HT-29 (cell line): ENCODE measurements at regions not wholly inside any gene's neighbourhood (a gene's known extent, or its start where the extent isn't known, plus 50 kb on each side); places are given as distances from the start of the nearest gene placed in this dataset.

Source experiments
- DNase-seq: peaks from one replicate; pipeline ENCODE4 v3.0.0-alpha.2; 2015; ENCODE audit warnings: low spot score

GRCh38 chr13:80237646-80238045 is 103.3 kb downstream of the SPRY2 start:
- DNase-seq = no peak

GRCh38 chr13:80235967-80236302 is 105.0 kb downstream of the SPRY2 start:
- no peak for DNase-seq

- peak; percentile 92 for DNase-seq
Observed at GRCh38 chr13:80235166-80235966, 105.6 kb downstream of the SPRY2 start.

GRCh38 chr13:80227645-80228044 is 113.3 kb downstream of the SPRY2 start:
- no peak for DNase-seq

GRCh38 chr13:80226645-80227044 is 114.3 kb downstream of the SPRY2 start:
- no peak for DNase-seq

- DNase-seq = peak; percentile 47
Observed at GRCh38 chr13:80224468-80224867, 116.5 kb downstream of the SPRY2 start.

- DNase-seq = no peak
Observed at GRCh38 chr13:80217614-80218456, 123.1 kb downstream of the SPRY2 start.

- DNase-seq = no peak
Observed at GRCh38 chr13:80215368-80215767, 125.6 kb downstream of the SPRY2 start.

GRCh38 chr13:80214521-80214991 is 126.4 kb downstream of the SPRY2 start:
- peak; percentile 30 for DNase-seq

GRCh38 chr13:80214050-80214449 is 126.9 kb downstream of the SPRY2 start:
- no peak for DNase-seq

GRCh38 chr13:80213201-80213600 is 127.7 kb downstream of the SPRY2 start:
- no peak for DNase-seq

- no peak for DNase-seq
Observed at GRCh38 chr13:80211566-80211965, 129.4 kb downstream of the SPRY2 start.

- no peak for DNase-seq
Observed at GRCh38 chr13:80204642-80205041, 136.3 kb downstream of the SPRY2 start.

- no peak for DNase-seq
Observed at GRCh38 chr13:80203496-80203895, 137.4 kb downstream of the SPRY2 start.

- DNase-seq = no peak
Observed at GRCh38 chr13:80201694-80202468, 139.0 kb downstream of the SPRY2 start.

- no peak for DNase-seq
Observed at GRCh38 chr13:80199585-80200292, 141.2 kb downstream of the SPRY2 start.

GRCh38 chr13:80199067-80199466 is 141.9 kb downstream of the SPRY2 start:
- no peak for DNase-seq

GRCh38 chr13:80196756-80197155 is 144.2 kb downstream of the SPRY2 start:
- no peak for DNase-seq

GRCh38 chr13:80195649-80196048 is 145.3 kb downstream of the SPRY2 start:
- DNase-seq = no peak

GRCh38 chr13:80189889-80190597 is 150.9 kb downstream of the SPRY2 start:
- DNase-seq = no peak
